ENCODE measurements at regions not wholly inside any gene's neighbourhood (a gene's known extent, or its start where the extent isn't known, plus 50 kb on each side); places are given as distances from the start of the nearest gene placed in this dataset.
"Not testable (repeated sequence)": the region's sequence is repeated elsewhere in the genome, so short reads cannot be mapped to it uniquely, and the experiment has no call there.

DNA sequence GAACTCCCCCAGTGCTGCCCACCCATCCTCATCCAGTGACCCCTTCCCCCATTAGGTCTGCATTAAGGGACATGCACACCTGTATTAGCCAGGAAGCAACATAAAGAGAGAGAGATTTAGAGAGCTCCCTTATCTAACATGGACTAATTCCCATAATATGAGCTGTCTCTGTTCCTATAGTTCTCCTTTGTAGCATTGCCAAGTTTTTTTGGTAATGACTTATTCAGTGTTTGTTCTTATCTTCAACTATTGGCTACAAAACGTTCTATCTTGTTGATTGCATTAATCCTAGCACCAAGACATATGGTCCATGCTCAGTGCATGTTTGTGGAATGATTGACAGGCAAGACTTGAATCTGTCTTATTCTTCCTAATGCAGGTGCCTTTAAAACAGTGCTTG, 264.0 kb downstream of the ADGRL2 start:
- no peaks in the 10 kb centered on the region for H3K27me3 Mint-ChIP-seq (ENCODE audit: low read depth)
- H3K9me3 Mint-ChIP-seq (ENCODE audit: insufficient read depth) = no peaks in the 10 kb centered on the region
- no peaks in the 10 kb centered on the region for H3K4me1 Mint-ChIP-seq (ENCODE audit: low read depth)
- ChIA-PET POLR2A (no interaction called here), CTCF (no interaction called here)
- ATAC-seq (no peak), DNase-seq (no peak)
- no peak overlapping the region for H3K4me3 Mint-ChIP-seq
- H3K36me3 Mint-ChIP-seq (ENCODE audit: low read depth) = no peaks in the 10 kb centered on the region
- no peak overlapping the region for H3K27ac Mint-ChIP-seq

DNA sequence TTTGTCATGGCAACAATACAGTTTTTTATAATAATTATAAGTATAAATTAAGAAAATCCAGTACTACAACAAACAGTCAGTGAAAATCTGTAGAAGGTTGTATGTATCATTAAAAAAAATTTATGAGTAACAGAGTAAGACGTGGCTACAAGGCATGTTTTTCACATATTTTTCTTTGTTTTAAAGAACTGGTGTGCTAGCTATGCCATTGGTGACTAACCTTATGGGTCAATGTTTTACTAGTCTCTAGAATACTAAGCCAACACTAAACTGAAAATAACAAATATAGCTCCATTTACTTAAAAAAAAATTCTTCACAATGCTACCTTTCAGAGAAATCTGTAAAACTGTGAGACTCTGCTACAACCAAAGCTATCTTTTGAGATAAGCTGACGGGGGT, 261.5 kb downstream of the ADGRL2 start:
- Mint-ChIP-seq H3K9me3 (ENCODE audit: insufficient read depth) (no peaks in the 10 kb centered on the region), H3K27me3 (ENCODE audit: low read depth) (no peaks in the 10 kb centered on the region), H3K4me3 (no peak overlapping the region), H3K27ac (no peak overlapping the region), H3K36me3 (ENCODE audit: low read depth) (no peaks in the 10 kb centered on the region), H3K4me1 (ENCODE audit: low read depth) (no peaks in the 10 kb centered on the region)
- POLR2A ChIA-PET = no interaction called here
- ATAC-seq (no peak), DNase-seq (no peak)
- CTCF ChIA-PET = no interaction called here

DNA sequence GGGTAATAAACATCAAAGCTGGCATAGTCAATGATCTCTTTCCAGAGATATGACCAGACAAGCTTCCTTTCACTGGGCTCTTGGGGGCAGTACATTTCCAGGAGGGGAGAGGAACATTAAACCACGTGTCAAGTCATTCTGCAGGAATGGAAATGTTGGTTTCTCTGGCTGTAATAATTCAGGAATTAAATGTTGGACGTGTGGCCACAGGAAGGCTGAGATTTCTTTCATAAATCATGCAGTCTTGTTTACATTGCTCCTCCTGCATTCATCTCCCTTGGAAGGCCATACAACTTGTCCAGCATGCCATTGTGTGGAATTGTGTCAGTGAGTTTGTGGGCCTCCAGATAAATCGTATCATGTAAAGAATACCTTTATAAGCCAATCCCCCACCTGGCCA, 259.2 kb downstream of the ADGRL2 start:
- no peaks in the 10 kb centered on the region for H3K4me1 Mint-ChIP-seq (ENCODE audit: low read depth)
- CTCF ChIA-PET = no interaction called here
- no peak for ATAC-seq

DNA sequence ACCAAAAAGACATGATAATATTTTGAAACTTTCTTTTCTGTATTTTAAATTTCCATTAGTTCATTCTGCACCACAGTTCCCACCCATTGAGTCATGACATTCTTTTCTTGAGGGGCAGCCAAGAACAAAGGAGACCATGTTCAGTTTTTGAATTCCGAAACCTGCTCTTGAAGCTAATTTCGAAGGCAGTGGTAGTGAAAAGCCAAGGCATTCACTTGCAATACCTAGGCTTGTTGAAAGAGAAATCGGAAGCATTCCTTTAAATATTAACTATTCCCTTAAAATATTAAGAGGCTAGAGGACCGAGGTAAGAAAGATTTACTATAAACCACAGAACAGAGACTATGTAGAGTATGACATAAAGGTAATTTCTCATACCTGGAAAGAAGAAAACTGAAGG, 256.3 kb downstream of the ADGRL2 start:
- ChIA-PET POLR2A (no interaction called here), CTCF (no interaction called here)
- Mint-ChIP-seq H3K4me3 (no peak overlapping the region), H3K4me1 (ENCODE audit: low read depth) (no peaks in the 10 kb centered on the region), H3K27me3 (ENCODE audit: low read depth) (no peaks in the 10 kb centered on the region), H3K27ac (no peak overlapping the region), H3K9me3 (ENCODE audit: insufficient read depth) (peaks cover 3% of the 10 kb centered on the region), H3K36me3 (ENCODE audit: low read depth) (no peaks in the 10 kb centered on the region)
- DNase-seq (no peak), ATAC-seq (no peak)

More for the DNA sequence above, 259.2 kb downstream of the ADGRL2 start:
- Mint-ChIP-seq H3K9me3 (ENCODE audit: insufficient read depth) (no peaks in the 10 kb centered on the region), H3K27ac (no peak overlapping the region), H3K36me3 (ENCODE audit: low read depth) (no peaks in the 10 kb centered on the region), H3K4me3 (no peak overlapping the region), H3K27me3 (ENCODE audit: low read depth) (no peaks in the 10 kb centered on the region)
- POLR2A ChIA-PET = no interaction called here
- DNase-seq = no peak

DNA sequence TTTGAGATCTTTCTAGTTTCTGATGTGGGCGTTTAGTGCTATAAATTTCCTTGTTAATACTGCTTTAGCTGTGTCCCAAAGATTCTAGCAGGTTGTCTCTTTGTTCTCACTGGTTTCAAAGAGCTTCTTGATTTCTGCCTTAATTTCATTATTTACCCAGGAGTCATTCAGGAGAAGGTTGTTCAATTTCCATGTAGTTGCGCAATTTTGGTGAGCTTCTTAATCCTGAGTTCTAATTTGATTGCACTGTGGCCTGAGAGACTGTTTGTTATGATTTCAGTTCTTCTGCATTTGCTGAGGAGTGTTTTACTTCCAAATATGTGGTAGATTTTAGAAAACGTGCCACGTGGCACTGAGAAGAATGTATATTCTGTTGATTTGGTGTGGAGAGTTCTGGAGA, 254.6 kb downstream of the ADGRL2 start:
- H3K4me3 Mint-ChIP-seq; H3K27me3 Mint-ChIP-seq (ENCODE audit: low read depth); DNase-seq; POLR2A ChIA-PET; CTCF ChIA-PET; H3K36me3 Mint-ChIP-seq (ENCODE audit: low read depth); ATAC-seq; H3K4me1 Mint-ChIP-seq (ENCODE audit: low read depth); H3K27ac Mint-ChIP-seq; H3K9me3 Mint-ChIP-seq (ENCODE audit: insufficient read depth): not testable (repeated sequence)

DNA sequence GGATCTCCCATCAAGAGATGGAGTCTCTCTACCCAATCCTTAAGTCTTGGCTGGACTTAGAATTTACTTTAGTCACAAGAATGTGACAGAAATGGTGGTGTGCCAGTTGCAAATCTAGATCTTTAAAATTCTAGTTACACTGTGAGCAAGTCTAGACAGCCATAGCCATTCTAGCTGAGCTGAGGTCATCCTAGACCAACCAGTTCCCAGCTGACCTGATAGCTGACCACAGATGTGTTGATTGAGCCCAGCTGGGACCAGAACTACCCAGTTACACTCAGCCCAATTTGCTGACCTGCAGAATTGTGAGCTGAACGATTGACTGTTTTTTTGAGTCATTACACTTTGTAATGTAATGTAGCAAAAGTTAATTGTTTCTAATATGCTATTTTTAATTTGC, 251.8 kb downstream of the ADGRL2 start:
- Mint-ChIP-seq H3K4me1 (ENCODE audit: low read depth) (no peaks in the 10 kb centered on the region), H3K27ac (no peak overlapping the region), H3K9me3 (ENCODE audit: insufficient read depth) (peaks cover 3% of the 10 kb centered on the region), H3K27me3 (ENCODE audit: low read depth) (no peaks in the 10 kb centered on the region), H3K36me3 (ENCODE audit: low read depth) (no peaks in the 10 kb centered on the region), H3K4me3 (no peak overlapping the region)
- ChIA-PET CTCF (no interaction called here), POLR2A (no interaction called here)
- DNase-seq (no peak), ATAC-seq (no peak)

DNA sequence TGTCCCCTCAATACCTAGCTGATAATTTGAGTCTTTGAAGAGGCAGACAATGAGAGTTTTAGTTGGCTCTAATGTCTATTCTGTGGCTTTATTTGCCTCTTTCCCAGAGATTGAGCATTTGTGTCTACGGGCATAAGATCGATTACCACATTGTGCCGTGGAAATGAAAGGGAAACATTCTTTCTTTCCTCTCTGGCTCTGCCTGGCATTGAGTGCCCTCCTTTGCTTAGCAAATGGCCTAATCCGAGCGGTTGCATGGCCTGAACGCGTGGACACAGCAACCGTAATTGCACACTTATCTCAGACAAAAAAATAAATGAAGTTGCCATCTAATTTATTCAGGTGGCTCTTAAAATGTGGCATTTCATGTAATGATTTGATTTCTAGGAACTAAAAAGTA, 247.9 kb downstream of the ADGRL2 start:
- POLR2A ChIA-PET = no interaction called here
- Mint-ChIP-seq H3K36me3 (ENCODE audit: low read depth) (no peaks in the 10 kb centered on the region), H3K9me3 (ENCODE audit: insufficient read depth) (peaks cover 3% of the 10 kb centered on the region), H3K27ac (no peak overlapping the region), H3K27me3 (ENCODE audit: low read depth) (no peaks in the 10 kb centered on the region), H3K4me1 (ENCODE audit: low read depth) (no peaks in the 10 kb centered on the region), H3K4me3 (no peak overlapping the region)
- DNase-seq (no peak), ATAC-seq (no peak)
- CTCF ChIA-PET = interaction anchor here (0.6 kb wide), 1 partner anchor 557 kb away, joined by 3 read pairs; no protein-coding TSS in a partner anchor

DNA sequence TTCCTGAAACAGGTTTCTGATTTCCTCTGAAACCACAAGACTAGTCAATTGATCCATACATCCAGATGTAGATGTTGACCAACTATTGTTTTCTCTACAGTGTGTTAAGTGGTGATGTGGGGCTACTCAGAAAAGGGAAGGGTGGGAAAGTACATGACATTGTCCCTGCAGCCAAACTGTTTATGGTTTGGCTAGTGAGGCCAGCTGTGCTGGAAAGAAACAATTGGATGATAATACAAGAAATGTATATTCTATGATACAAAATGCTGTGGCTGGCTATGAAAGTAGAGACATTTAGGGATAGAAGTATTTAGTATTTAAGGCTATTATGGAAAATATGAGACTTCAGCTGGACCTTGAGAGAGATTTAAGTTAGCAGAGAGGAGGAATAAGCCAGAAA, 244.5 kb downstream of the ADGRL2 start:
- H3K4me1 Mint-ChIP-seq (ENCODE audit: low read depth) = no peaks in the 10 kb centered on the region
- no peak overlapping the region for H3K4me3 Mint-ChIP-seq
- H3K9me3 Mint-ChIP-seq (ENCODE audit: insufficient read depth) = no peaks in the 10 kb centered on the region
- POLR2A ChIA-PET = no interaction called here
- ATAC-seq (no peak), DNase-seq (no peak)
- peaks cover 2% of the 10 kb centered on the region for H3K27me3 Mint-ChIP-seq (ENCODE audit: low read depth)
- no peak overlapping the region for H3K27ac Mint-ChIP-seq
- no peaks in the 10 kb centered on the region for H3K36me3 Mint-ChIP-seq (ENCODE audit: low read depth)
- CTCF ChIA-PET = no interaction called here

DNA sequence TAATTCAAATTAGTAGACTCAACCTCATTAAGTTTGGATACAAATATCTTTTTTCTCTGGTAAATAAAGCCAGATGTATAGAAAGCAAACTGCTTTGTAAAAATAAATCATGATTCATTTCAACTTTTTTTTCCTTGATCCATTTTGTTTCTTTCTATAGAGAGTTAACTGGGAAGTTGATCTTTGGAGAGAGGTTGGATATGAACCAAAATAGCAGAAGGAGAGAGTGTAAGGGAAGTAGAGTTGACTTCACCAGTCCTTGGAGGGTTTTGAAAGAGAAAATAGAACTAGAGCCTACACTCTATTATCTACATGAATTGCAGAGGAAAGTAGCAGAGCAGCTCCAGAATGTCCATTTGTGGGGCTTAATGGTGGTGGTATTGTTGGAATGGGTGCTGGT, 243.8 kb downstream of the ADGRL2 start:
- no peak overlapping the region for H3K27ac Mint-ChIP-seq
- peaks cover 2% of the 10 kb centered on the region for H3K27me3 Mint-ChIP-seq (ENCODE audit: low read depth)
- ChIA-PET CTCF (no interaction called here), POLR2A (interaction anchor here (0.6 kb wide), 1 partner anchor 140 kb away, joined by 3 read pairs; no protein-coding TSS in a partner anchor)
- H3K9me3 Mint-ChIP-seq (ENCODE audit: insufficient read depth) = no peaks in the 10 kb centered on the region
- no peaks in the 10 kb centered on the region for H3K4me1 Mint-ChIP-seq (ENCODE audit: low read depth)
- ATAC-seq (no peak), DNase-seq (no peak)
- H3K4me3 Mint-ChIP-seq = no peak overlapping the region
- H3K36me3 Mint-ChIP-seq (ENCODE audit: low read depth) = no peaks in the 10 kb centered on the region

DNA sequence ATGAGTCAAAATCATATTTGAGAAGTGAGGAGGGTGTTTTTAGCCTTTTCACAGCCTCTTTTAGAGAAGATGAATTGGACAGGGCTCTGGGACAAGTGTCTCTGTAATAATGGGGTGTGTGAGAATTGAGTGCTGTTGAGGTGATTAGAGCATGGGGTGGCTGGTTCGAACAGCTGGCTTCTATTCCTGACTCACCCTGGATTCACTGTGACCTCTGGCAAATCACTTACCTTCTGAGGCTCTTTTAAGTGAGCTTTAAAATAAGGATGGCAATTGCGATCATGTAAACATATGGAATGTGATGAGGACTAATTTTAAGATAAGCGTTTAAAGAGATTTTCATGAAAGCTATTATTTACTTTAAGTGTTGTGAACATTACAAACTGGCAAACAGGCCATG, 243.4 kb downstream of the ADGRL2 start:
- Mint-ChIP-seq H3K4me1 (ENCODE audit: low read depth) (no peaks in the 10 kb centered on the region), H3K4me3 (no peak overlapping the region), H3K27ac (no peak overlapping the region), H3K27me3 (ENCODE audit: low read depth) (peaks cover 2% of the 10 kb centered on the region), H3K36me3 (ENCODE audit: low read depth) (no peaks in the 10 kb centered on the region), H3K9me3 (ENCODE audit: insufficient read depth) (no peaks in the 10 kb centered on the region)
- CTCF ChIA-PET = no interaction called here
- POLR2A ChIA-PET = interaction anchor here (0.6 kb wide), 1 partner anchor 140 kb away, joined by 3 read pairs; no protein-coding TSS in a partner anchor
- DNase-seq (no peak), ATAC-seq (no peak)

DNA sequence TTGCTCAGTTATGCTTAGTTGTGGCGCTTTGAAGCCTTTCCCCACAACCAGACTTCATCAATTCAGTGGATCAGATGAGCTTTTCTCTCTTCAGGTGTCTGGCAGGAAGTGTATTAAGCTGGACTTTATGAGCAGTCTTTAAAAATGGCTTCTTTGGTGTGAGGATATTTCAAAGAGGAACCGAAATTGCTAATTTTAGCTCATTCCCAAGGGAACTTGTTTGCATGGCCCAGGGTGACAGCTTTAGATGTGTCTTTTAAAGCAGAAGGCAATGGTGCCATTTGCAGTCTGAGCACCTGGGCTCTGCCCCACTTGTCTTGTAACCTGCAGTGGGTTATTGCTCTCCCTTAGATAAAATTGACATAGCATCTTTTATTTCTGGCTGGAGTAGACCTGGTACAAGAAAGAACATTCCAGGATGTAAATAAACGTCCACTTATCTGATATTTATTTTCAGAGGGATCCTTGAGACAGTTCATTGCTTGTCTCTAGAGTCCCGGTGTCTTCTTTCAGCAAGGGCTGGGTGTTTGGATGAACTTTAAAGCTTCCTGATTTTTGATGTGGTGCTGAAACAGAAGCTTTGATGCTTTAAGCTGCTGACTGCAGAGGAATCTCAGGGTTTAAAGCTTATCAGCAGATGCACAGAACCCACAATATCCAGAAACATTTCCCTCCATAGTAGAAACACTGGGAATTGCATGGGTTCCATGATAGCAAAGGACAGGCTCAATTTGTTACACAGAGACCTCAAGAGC, 241.7 kb downstream of the ADGRL2 start:
- POLR2A ChIA-PET = no interaction called here

More for the DNA sequence above, 241.7 kb downstream of the ADGRL2 start:
- Mint-ChIP-seq H3K36me3 (ENCODE audit: low read depth) (no peaks in the 10 kb centered on the region), H3K4me3 (no peak overlapping the region), H3K27ac (no peak overlapping the region), H3K9me3 (ENCODE audit: insufficient read depth) (no peaks in the 10 kb centered on the region), H3K27me3 (ENCODE audit: low read depth) (peaks cover 2% of the 10 kb centered on the region), H3K4me1 (ENCODE audit: low read depth) (no peaks in the 10 kb centered on the region)
- DNase-seq (no peak), ATAC-seq (no peak)
- CTCF ChIA-PET = no interaction called here

Measured in activated CD8-positive, alpha-beta T cell treated with anti-CD3 and anti-CD28 coated beads, Interleukin-2, amount 10 ng/mL, durations not matched to agents 7 days and 5 days (primary cell).